ENCODE measurements at regions not wholly inside any gene's neighbourhood (a gene's known extent, or its start where the extent isn't known, plus 50 kb on each side); places are given as distances from the start of the nearest gene placed in this dataset.

GRCh38 chr11:13221722-13222121 is 55.9 kb upstream of the BMAL1 start:
- TF ChIP-seq CBX5 (IDR thresholded peaks at IDR 0.05; ENCODE audit: low read depth, low read length) = no peak
- TF ChIP-seq TAF1 (IDR thresholded peaks at IDR 0.05; ENCODE audit: low read depth, low read length) = no peak
- TF ChIP-seq POLR2A (IDR thresholded peaks at IDR 0.05; ENCODE audit: control extremely low read depth in 1 of 2, low read depth in 2 of 2, low read length in 2 of 2) = no peak
- no peak for TF ChIP-seq CEBPB (IDR thresholded peaks at IDR 0.05; ENCODE audit: low read depth, low read length)
- no peak for TF ChIP-seq EP300 (IDR thresholded peaks at IDR 0.05; ENCODE audit: borderline replicate concordance in 1 of 2, low read depth in 2 of 2, low read length in 2 of 2)
- no peak for TF ChIP-seq EZH2 (IDR thresholded peaks at IDR 0.05; ENCODE audit: low read depth, low read length, severe bottlenecking)
- TF ChIP-seq, protein P1, sequence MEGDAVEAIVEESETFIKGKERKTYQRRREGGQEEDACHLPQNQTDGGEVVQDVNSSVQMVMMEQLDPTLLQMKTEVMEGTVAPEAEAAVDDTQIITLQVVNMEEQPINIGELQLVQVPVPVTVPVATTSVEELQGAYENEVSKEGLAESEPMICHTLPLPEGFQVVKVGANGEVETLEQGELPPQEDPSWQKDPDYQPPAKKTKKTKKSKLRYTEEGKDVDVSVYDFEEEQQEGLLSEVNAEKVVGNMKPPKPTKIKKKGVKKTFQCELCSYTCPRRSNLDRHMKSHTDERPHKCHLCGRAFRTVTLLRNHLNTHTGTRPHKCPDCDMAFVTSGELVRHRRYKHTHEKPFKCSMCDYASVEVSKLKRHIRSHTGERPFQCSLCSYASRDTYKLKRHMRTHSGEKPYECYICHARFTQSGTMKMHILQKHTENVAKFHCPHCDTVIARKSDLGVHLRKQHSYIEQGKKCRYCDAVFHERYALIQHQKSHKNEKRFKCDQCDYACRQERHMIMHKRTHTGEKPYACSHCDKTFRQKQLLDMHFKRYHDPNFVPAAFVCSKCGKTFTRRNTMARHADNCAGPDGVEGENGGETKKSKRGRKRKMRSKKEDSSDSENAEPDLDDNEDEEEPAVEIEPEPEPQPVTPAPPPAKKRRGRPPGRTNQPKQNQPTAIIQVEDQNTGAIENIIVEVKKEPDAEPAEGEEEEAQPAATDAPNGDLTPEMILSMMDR (IDR thresholded peaks at IDR 0.05; ENCODE audit: control extremely low read depth in 1 of 3, insufficient read depth in 1 of 3, low read depth in 1 of 3, low read length in 3 of 3) = no peak
- TF ChIP-seq POLR2AphosphoS5 (IDR thresholded peaks at IDR 0.05; ENCODE audit: low read depth, low read length) = no peak
- no peak for TF ChIP-seq JUN (IDR thresholded peaks at IDR 0.05; ENCODE audit: low read depth, low read length)
